Stimulated activated naive CD8-positive, alpha-beta T cell treated with anti-CD3 and anti-CD28 coated beads, Interleukin-15, Interleukin-2, amounts not matched to agents 100 ng/mL and 50 ng/mL, for 24 hours (primary cell): ENCODE measurements at regions not wholly inside any gene's neighbourhood (a gene's known extent, or its start where the extent isn't known, plus 50 kb on each side); places are given as distances from the start of the nearest gene placed in this dataset.

Source experiments
- H3K27ac Mint-ChIP-seq: one replicate; pipeline ENCODE4 v1.8.0; 2021; ENCODE audit warnings: mild to moderate bottlenecking, mixed read lengths
- H3K27me3 Mint-ChIP-seq: one replicate; pipeline ENCODE4 v1.8.0; 2021; ENCODE audit warnings: mixed read lengths
- H3K36me3 Mint-ChIP-seq: one replicate; pipeline ENCODE4 v1.8.0; 2021; ENCODE audit warnings: low read depth, mixed read lengths
- H3K4me1 Mint-ChIP-seq: one replicate; pipeline ENCODE4 v1.8.0; 2021; ENCODE audit warnings: low read depth, mixed read lengths
- H3K4me3 Mint-ChIP-seq: one replicate; pipeline ENCODE4 v1.8.0; 2021; ENCODE audit warnings: mild to moderate bottlenecking, mixed read lengths
- H3K9me3 Mint-ChIP-seq: one replicate; pipeline ENCODE4 v1.8.0; 2021; ENCODE audit warnings: mixed read lengths

DNA sequence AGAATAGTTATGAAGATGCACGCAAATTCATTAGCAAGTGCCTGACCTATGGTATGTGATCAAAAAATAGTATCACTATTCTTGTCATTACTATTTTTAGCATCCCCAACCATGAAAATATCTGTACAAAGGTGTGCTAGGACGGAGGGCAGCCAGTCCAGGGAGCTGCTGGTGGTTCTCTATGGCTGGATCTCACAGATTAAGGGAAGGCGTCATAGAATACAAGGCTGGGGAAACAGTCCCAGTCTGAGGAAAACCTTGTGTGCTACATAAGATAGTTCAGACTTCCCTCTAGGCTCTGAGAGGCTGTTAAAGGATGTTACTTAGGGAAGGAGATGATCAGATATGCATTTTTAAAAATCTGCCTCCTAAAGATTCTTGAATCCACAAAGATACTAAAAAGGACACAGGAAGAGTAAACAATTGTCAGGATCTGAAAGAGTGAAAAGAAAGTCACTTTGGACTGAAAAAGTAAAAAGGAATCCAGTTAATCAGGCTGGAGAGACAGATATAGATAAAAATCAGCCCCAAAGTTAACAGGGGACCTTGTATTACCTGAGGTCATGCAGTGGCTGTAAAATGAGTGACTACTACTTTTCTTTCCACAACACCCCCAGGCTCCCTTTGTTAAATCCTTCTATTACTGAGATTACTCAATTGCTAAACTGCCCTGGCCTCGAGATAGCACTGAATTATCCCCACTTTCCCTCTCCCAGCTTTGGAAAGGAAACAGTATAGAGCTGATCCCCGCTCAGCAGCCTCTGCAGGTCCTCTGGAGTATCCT, 108.6 kb downstream of the MAB21L3 start:
- Mint-ChIP-seq H3K27ac (no peak overlapping the region), H3K9me3 (no peaks in the 10 kb centered on the region)

GRCh38 chr1:116224111-116224510, 112.9 kb downstream of the MAB21L3 start:
- no peaks in the 10 kb centered on the region for H3K27me3 Mint-ChIP-seq
- H3K27ac Mint-ChIP-seq: no peak overlapping the region
- H3K4me3 Mint-ChIP-seq: no peak overlapping the region
- no peaks in the 10 kb centered on the region for H3K4me1 Mint-ChIP-seq
- no peaks in the 10 kb centered on the region for H3K9me3 Mint-ChIP-seq
- no peaks in the 10 kb centered on the region for H3K36me3 Mint-ChIP-seq

More for the DNA sequence above, 108.6 kb downstream of the MAB21L3 start:
- no peaks in the 10 kb centered on the region for H3K4me1 Mint-ChIP-seq
- H3K27me3 Mint-ChIP-seq: no peaks in the 10 kb centered on the region
- no peaks in the 10 kb centered on the region for H3K36me3 Mint-ChIP-seq
- no peak overlapping the region for H3K4me3 Mint-ChIP-seq

DNA sequence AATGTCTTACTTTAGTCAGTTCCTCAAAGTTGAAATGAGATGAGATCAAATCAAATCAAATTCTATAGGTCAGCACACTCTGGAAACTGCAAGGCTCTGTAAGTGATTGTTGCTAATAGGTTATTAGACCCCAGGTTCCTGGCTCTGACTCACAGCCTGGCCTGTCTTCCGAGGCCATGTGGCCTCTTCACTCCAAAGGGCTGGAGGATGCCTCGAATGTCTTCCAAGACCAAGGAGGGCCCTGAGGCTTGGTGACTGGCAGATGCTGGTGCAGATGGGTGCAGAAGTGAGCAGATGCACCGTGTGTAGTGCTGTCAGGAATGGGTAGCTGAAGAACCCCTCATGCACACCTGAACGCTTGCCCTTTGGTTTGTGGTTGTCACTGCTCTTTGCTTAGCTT, 113.4 kb downstream of the MAB21L3 start:
- no peak overlapping the region for H3K4me3 Mint-ChIP-seq
- H3K9me3 Mint-ChIP-seq: no peaks in the 10 kb centered on the region
- no peak overlapping the region for H3K27ac Mint-ChIP-seq
- no peaks in the 10 kb centered on the region for H3K4me1 Mint-ChIP-seq
- no peaks in the 10 kb centered on the region for H3K27me3 Mint-ChIP-seq
- no peaks in the 10 kb centered on the region for H3K36me3 Mint-ChIP-seq

GRCh38 chr1:116226017-116226416, 114.8 kb downstream of the MAB21L3 start:
- no peaks in the 10 kb centered on the region for H3K36me3 Mint-ChIP-seq
- H3K4me3 Mint-ChIP-seq: no peak overlapping the region
- H3K27me3 Mint-ChIP-seq: no peaks in the 10 kb centered on the region
- H3K27ac Mint-ChIP-seq: no peak overlapping the region
- no peaks in the 10 kb centered on the region for H3K9me3 Mint-ChIP-seq
- peaks cover 4% of the 10 kb centered on the region for H3K4me1 Mint-ChIP-seq

GRCh38 chr1:116228511-116228910, 117.3 kb downstream of the MAB21L3 start:
- Mint-ChIP-seq H3K36me3 (no peaks in the 10 kb centered on the region), H3K27ac (no peak overlapping the region)

GRCh38 chr1:116230712-116231111, 119.5 kb downstream of the MAB21L3 start:
- Mint-ChIP-seq H3K4me1 (peaks cover 9% of the 10 kb centered on the region), H3K36me3 (no peaks in the 10 kb centered on the region), H3K4me3 (no peak overlapping the region), H3K9me3 (no peaks in the 10 kb centered on the region), H3K27ac (no peak overlapping the region), H3K27me3 (no peaks in the 10 kb centered on the region)

More at GRCh38 chr1:116228511-116228910, 117.3 kb downstream of the MAB21L3 start:
- Mint-ChIP-seq H3K9me3 (no peaks in the 10 kb centered on the region), H3K4me3 (no peak overlapping the region), H3K4me1 (peaks cover 9% of the 10 kb centered on the region), H3K27me3 (no peaks in the 10 kb centered on the region)

- Mint-ChIP-seq H3K36me3 (no peaks in the 10 kb centered on the region), H3K27ac (no peak overlapping the region), H3K9me3 (no peaks in the 10 kb centered on the region), H3K27me3 (no peaks in the 10 kb centered on the region), H3K4me3 (no peak overlapping the region), H3K4me1 (peaks cover 9% of the 10 kb centered on the region)
Measured at GRCh38 chr1:116231752-116232151, 120.6 kb downstream of the MAB21L3 start.

- H3K9me3 Mint-ChIP-seq: no peaks in the 10 kb centered on the region
- H3K36me3 Mint-ChIP-seq: no peaks in the 10 kb centered on the region
- H3K4me1 Mint-ChIP-seq: peaks cover 9% of the 10 kb centered on the region
- H3K27ac Mint-ChIP-seq: no peak overlapping the region
- H3K27me3 Mint-ChIP-seq: no peaks in the 10 kb centered on the region
- no peak overlapping the region for H3K4me3 Mint-ChIP-seq
Measured at GRCh38 chr1:116232989-116233514, 121.9 kb downstream of the MAB21L3 start.

DNA sequence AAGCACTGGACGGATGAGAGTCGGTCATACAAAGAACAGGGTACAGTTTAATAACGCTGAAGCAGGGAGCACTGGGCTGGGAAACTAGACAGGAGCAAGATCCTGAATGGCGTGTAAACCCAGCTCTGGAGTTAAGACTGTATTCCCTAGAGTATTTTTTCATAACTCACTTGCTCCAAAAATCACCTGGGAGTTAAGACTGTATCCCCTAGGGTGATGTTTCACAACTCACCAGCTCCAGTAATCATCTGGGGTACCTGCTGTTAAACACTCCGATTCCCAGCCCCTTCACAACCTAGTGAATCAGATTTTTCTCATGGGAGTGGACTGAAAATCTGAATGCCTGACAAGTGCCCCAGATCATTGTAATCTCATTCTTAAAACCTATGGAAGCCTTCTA, 123.2 kb downstream of the MAB21L3 start:
- Mint-ChIP-seq H3K4me1 (peaks cover 9% of the 10 kb centered on the region), H3K27me3 (no peaks in the 10 kb centered on the region), H3K36me3 (no peaks in the 10 kb centered on the region), H3K9me3 (no peaks in the 10 kb centered on the region), H3K27ac (no peak overlapping the region), H3K4me3 (no peak overlapping the region)

- Mint-ChIP-seq H3K27me3 (no peaks in the 10 kb centered on the region), H3K27ac (no peak overlapping the region), H3K4me1 (no peaks in the 10 kb centered on the region), H3K4me3 (no peak overlapping the region), H3K9me3 (no peaks in the 10 kb centered on the region), H3K36me3 (no peaks in the 10 kb centered on the region)
Measured at GRCh38 chr1:116239916-116240315, 128.7 kb downstream of the MAB21L3 start.

GRCh38 chr1:116242741-116243140, 130.3 kb upstream of the ATP1A1 start:
- no peak overlapping the region for H3K4me3 Mint-ChIP-seq
- H3K27me3 Mint-ChIP-seq: no peaks in the 10 kb centered on the region
- H3K9me3 Mint-ChIP-seq: no peaks in the 10 kb centered on the region
- no peak overlapping the region for H3K27ac Mint-ChIP-seq
- no peaks in the 10 kb centered on the region for H3K4me1 Mint-ChIP-seq
- H3K36me3 Mint-ChIP-seq: no peaks in the 10 kb centered on the region

- no peaks in the 10 kb centered on the region for H3K27me3 Mint-ChIP-seq
- no peaks in the 10 kb centered on the region for H3K36me3 Mint-ChIP-seq
- H3K4me3 Mint-ChIP-seq: no peak overlapping the region
- H3K9me3 Mint-ChIP-seq: no peaks in the 10 kb centered on the region
- no peak overlapping the region for H3K27ac Mint-ChIP-seq
- H3K4me1 Mint-ChIP-seq: no peaks in the 10 kb centered on the region
Measured at GRCh38 chr1:116243333-116244054, 129.6 kb upstream of the ATP1A1 start.

GRCh38 chr1:116246174-116246573, 126.9 kb upstream of the ATP1A1 start:
- H3K36me3 Mint-ChIP-seq: no peaks in the 10 kb centered on the region
- H3K9me3 Mint-ChIP-seq: no peaks in the 10 kb centered on the region
- H3K4me1 Mint-ChIP-seq: no peaks in the 10 kb centered on the region
- H3K27me3 Mint-ChIP-seq: no peaks in the 10 kb centered on the region
- H3K4me3 Mint-ChIP-seq: no peak overlapping the region
- H3K27ac Mint-ChIP-seq: no peak overlapping the region

DNA sequence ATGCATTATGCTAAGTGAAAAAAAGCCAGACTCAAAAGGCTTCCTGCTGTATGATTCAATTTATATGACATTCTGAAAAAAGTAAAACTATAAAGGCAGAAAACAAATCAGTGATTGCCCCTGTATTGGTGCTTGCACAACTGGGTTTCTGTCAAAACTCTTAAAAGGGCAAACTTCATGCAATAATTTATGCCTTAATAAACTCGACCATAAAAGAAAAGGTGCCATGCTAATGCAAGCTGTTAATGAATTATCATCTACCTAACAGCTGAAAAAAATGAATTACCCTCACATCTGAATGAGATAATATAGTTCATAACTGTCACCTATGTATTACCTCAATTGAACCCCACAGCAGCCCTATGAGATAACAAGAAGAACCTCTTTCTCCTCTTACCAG, 120.8 kb upstream of the ATP1A1 start:
- peaks cover 20% of the 10 kb centered on the region for H3K4me1 Mint-ChIP-seq
- no peaks in the 10 kb centered on the region for H3K36me3 Mint-ChIP-seq
- no peaks in the 10 kb centered on the region for H3K27me3 Mint-ChIP-seq
- H3K9me3 Mint-ChIP-seq: no peaks in the 10 kb centered on the region
- H3K4me3 Mint-ChIP-seq: no peak overlapping the region
- H3K27ac Mint-ChIP-seq: no peak overlapping the region

DNA sequence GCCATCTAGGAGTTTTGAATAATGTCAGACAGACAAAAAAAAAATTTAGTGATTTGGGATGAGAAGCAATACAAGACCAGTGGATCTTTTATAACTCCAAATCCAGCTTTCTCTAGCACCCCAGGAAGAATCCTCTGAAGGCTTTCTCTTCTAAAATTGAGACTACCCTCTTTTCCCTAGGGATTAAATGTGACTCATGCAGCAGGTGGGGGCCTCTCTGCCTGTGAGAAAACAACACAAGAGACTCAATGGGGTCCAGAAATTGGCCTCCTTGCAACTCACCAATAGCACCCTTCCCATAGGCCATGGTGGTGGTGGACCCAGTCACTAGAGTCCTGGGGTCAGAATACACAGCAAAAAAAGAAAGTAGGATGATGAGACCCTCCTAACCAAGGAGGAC, 120.3 kb upstream of the ATP1A1 start:
- Mint-ChIP-seq H3K36me3 (no peaks in the 10 kb centered on the region), H3K4me3 (no peak overlapping the region), H3K9me3 (no peaks in the 10 kb centered on the region), H3K27ac (no peak overlapping the region), H3K27me3 (no peaks in the 10 kb centered on the region), H3K4me1 (peaks cover 25% of the 10 kb centered on the region)
